GM21529 (cell line): ENCODE measurements at regions not wholly inside any gene's neighbourhood (a gene's known extent, or its start where the extent isn't known, plus 50 kb on each side); places are given as distances from the start of the nearest gene placed in this dataset.

Experiments used
- ATAC-seq: cut with Tn5 transposase; IDR thresholded peaks from one replicate; pipeline ENCODE4 v1.9.1; 2021; ENCODE audit not compliant: unreplicated experiment

GRCh38 chr6:88359530-88360202, 193.5 kb upstream of the CNR1 start:
- no peak for ATAC-seq

DNA sequence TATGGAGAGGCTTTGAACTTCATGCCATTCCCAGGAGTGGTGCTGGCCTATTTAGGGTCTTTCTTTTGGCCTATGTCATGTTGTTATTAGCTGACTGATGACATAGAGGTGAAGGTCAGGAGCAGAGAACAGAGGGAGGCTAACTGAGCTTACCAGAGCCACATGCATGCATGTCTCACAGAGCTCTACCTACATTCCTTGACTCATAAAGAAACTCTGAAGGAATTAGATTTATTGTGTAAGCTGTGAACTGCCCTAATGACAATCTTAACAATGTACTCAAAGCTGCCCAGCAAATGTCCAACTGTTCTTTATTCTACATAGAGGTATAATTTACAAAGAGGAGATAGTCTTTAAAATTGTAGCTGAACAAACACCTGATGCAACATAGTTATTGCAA, 192.7 kb upstream of the CNR1 start:
- no peak for ATAC-seq

GRCh38 chr6:88349511-88349910, 183.4 kb upstream of the CNR1 start:
- ATAC-seq: no peak

- no peak for ATAC-seq
Measured at GRCh38 chr6:88342336-88342735, 176.2 kb upstream of the CNR1 start.

DNA sequence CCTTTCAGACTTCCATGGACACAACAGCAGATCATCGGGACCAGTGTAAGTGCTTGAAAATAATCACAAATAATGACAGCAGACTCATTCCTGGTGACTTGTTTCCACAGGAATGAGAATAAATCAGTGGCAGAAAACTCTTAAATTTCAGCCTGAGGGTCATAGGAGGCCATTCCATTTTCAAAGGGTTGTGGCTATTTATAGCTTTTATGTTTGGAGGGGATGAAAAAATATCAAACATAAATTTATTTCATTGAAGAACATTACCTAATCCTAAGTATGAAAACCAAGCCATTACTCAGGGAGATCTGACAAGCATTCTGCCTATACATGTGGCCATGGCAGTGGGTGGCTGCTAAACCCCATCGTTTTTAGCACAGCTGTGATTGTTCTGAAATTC, 173.6 kb upstream of the CNR1 start:
- ATAC-seq: no peak

DNA sequence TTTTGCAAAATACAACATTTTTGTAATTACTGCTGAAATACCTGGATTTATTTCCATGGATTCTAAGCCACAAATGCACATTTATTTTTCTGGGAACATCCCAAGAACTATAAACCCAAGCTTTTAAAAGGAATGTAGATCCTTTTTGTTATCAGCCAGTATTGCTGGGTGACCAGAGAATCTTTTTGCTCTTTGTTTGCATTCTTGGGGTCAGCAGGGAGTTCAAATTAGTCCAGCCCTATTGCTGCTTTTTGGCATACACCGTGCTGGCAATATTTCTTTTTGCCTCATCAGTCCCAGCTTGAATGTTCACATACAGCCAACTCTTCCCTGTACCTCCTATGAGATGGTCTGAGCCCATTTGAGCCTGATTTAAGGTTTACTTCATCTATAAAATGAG, 155.2 kb upstream of the CNR1 start:
- no peak for ATAC-seq

DNA sequence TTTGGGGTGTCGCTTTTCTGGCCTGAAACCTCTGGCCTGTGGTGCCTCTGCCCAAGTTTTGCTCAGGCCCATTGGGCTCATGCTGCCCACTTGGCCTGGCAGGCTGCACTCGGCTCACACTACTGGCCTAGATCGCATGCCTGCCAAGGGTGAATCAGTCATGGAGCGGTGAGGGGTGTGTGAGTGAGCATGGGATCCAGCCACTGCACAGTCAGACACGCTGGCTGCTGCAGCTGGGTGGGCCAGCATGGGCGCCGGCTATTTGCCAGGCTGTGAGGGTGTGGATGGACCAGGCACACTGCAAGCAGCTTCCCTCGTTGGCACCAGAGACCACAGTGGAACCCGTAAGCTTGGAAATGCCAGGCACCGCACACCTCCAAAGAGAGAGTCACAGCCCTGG, 145.4 kb upstream of the CNR1 start:
- no peak for ATAC-seq

- ATAC-seq: no peak
Measured at GRCh38 chr6:88304520-88304919, 138.4 kb upstream of the CNR1 start.

- no peak for ATAC-seq
Measured at GRCh38 chr6:88302769-88303225, 136.7 kb upstream of the CNR1 start.

- no peak for ATAC-seq
Measured at GRCh38 chr6:88301888-88302768, 136.0 kb upstream of the CNR1 start.

GRCh38 chr6:88301256-88301655, 135.1 kb upstream of the CNR1 start:
- no peak for ATAC-seq

- no peak for ATAC-seq
Measured at GRCh38 chr6:88298066-88298845, 132.1 kb upstream of the CNR1 start.

- ATAC-seq: no peak
Measured at GRCh38 chr6:88296694-88297093, 130.5 kb upstream of the CNR1 start.

- ATAC-seq: no peak
Measured at GRCh38 chr6:88295663-88296062, 129.5 kb upstream of the CNR1 start.

GRCh38 chr6:88294702-88295101, 128.6 kb upstream of the CNR1 start:
- no peak for ATAC-seq

DNA sequence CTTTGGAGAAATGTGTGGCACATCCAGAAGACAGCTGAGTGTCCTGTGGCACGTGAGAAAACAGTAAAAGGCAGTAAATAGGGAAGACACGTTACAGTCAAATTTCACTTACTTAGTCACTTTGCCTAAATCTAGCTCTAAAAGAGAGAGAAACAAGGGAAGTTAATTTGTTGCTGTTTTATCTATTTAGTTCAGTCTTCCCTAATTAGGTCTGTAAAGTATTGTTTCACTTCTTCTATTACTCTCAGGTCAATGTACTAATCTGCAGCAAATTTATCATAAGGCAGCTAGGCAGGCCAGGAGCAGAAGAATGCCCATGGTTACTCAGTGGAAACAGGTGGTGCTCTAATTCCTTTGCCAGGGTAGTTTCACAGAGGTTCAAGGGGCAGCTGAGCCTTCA, 124.3 kb upstream of the CNR1 start:
- no peak for ATAC-seq

DNA sequence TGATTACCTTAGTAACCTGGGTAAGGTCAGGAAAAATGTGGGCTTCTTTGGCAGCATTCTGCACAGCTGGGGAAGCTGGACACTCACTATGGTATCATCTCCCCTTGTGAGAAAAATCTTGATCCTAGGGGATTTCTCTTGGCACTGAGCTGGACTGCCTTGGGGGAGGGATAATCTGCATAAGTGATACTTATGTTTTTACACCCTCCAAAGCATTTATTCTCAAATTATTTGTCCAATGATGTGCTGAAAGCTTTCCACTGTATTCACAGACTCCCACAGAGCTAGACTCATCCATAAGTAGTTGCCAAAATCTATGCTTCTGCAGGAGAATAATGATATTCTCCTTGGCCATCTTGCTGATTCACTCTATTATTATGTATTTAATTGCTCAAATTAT, 121.5 kb upstream of the CNR1 start:
- no peak for ATAC-seq

DNA sequence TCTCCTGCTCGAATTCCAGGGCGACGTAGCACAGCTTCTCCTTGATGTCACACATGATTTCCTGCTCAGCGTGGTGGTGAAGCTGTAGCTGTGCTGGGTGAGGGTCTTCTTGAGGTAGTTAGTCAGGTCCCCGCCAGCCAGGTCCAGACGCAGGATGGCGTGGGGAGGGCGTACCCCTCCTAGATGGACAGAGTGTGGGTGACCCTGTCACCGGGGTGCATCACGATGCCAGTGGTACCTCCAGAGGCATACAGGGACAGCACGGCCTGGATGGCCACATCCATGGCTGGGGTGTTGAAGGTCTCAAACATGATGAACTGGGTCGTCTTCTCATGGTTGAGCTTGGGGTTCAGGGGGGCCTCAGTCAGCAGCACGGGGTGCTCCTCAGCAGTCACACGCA, 110.2 kb upstream of the CNR1 start:
- ATAC-seq: no peak

- ATAC-seq: no peak
Measured at GRCh38 chr6:88268508-88268907, 102.4 kb upstream of the CNR1 start.

- ATAC-seq: no peak
Measured at GRCh38 chr6:88266126-88266525, 100.0 kb upstream of the CNR1 start.

- no peak for ATAC-seq
Measured at GRCh38 chr6:88263591-88263990, 97.4 kb upstream of the CNR1 start.

DNA sequence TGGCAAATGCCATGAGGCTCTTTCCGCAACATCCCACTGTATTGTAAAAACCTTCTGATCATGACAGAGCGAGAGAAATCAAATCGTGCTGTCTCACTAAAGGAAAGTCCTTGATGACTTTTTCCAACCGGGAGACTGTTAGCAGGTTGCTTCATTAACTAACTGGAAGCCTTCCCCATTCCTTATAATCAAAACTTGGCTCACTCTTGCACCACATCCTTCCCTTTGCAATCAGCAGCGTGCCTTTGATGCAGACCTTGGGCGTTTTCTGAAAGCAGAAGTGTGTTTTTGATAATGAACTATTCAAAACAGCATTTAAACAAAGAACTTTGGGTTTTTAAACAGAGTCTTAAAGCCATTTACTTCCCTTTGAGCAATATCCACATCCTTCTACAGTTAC, 96.2 kb upstream of the CNR1 start:
- no peak for ATAC-seq
